ENCODE measurements at regions not wholly inside any gene's neighbourhood (a gene's known extent, or its start where the extent isn't known, plus 50 kb on each side); places are given as distances from the start of the nearest gene placed in this dataset.

GRCh38 chr4:134019657-134020056, 181.9 kb downstream of the PABPC4L start:
- Histone ChIP-seq H3K9me3 (ENCODE audit: control insufficient read depth, insufficient read depth, low read depth, low read length) (no peaks in the 10 kb centered on the region), H3K36me3 (ENCODE audit: control insufficient read depth, insufficient read depth, low read length) (no peaks in the 10 kb centered on the region), H3K27me3 (ENCODE audit: control insufficient read depth, insufficient read depth, low read length) (no peaks in the 10 kb centered on the region), H3K27ac (ENCODE audit: low read length) (no peak overlapping the region), H3K4me1 (ENCODE audit: control insufficient read depth, insufficient read depth, low read length) (no peaks in the 10 kb centered on the region), H3K4me3 (ENCODE audit: low read depth in 2 of 2, low read length in 2 of 2) (no peak overlapping the region)
- TF ChIP-seq REST (IDR thresholded peaks at IDR 0.05; ENCODE audit: insufficient read depth in 1 of 2, low read depth in 2 of 2, low read length in 1 of 2) (no peak), TCF7L2 (IDR thresholded peaks at IDR 0.05; ENCODE audit: low read depth, low read length) (no peak), CTCF (IDR thresholded peaks at IDR 0.05) (no peak), POLR2AphosphoS5 (IDR thresholded peaks at IDR 0.05; ENCODE audit: low read depth, low read length) (no peak), SIN3A (IDR thresholded peaks at IDR 0.05; ENCODE audit: borderline replicate concordance, insufficient read depth, low read depth, low read length) (no peak)
- BruUV-seq (replicated peaks) = no TSS peak
- intact Hi-C loops (cut with micrococcal nuclease; ENCODE audit: unreplicated experiment) = no loop called here
- ATAC-seq (no peak), DNase-seq (ENCODE audit: low read depth, low spot score) (no peak)
- in situ Hi-C loops (cut with HindIII; ENCODE audit: low pct_unique_long_range_greater_than_20kb, low sequenced_read_pairs) = no loop called here
- POLR2A ChIA-PET = no interaction called here
- CTCF ChIA-PET = no interaction called here

GRCh38 chr4:134018846-134019245, 182.7 kb downstream of the PABPC4L start:
- CTCF ChIA-PET = no interaction called here
- in situ Hi-C loops (cut with HindIII; ENCODE audit: low pct_unique_long_range_greater_than_20kb, low sequenced_read_pairs) = no loop called here
- Histone ChIP-seq H3K27ac (ENCODE audit: low read length) (no peak overlapping the region), H3K27me3 (ENCODE audit: control insufficient read depth, insufficient read depth, low read length) (no peaks in the 10 kb centered on the region), H3K4me3 (ENCODE audit: low read depth in 2 of 2, low read length in 2 of 2) (no peak overlapping the region), H3K36me3 (ENCODE audit: control insufficient read depth, insufficient read depth, low read length) (no peaks in the 10 kb centered on the region), H3K9me3 (ENCODE audit: control insufficient read depth, insufficient read depth, low read depth, low read length) (no peaks in the 10 kb centered on the region), H3K4me1 (ENCODE audit: control insufficient read depth, insufficient read depth, low read length) (no peaks in the 10 kb centered on the region)
- DNase-seq (ENCODE audit: low read depth, low spot score) = no peak
- BruUV-seq (replicated peaks) = no TSS peak
- ATAC-seq = no peak
- intact Hi-C loops (cut with micrococcal nuclease; ENCODE audit: unreplicated experiment) = no loop called here
- TF ChIP-seq TCF7L2 (IDR thresholded peaks at IDR 0.05; ENCODE audit: low read depth, low read length) = no peak
- no peak for TF ChIP-seq POLR2AphosphoS5 (IDR thresholded peaks at IDR 0.05; ENCODE audit: low read depth, low read length)
- no peak for TF ChIP-seq CTCF (IDR thresholded peaks at IDR 0.05)
- TF ChIP-seq REST (IDR thresholded peaks at IDR 0.05; ENCODE audit: insufficient read depth in 1 of 2, low read depth in 2 of 2, low read length in 1 of 2) = no peak
- no peak for TF ChIP-seq SIN3A (IDR thresholded peaks at IDR 0.05; ENCODE audit: borderline replicate concordance, insufficient read depth, low read depth, low read length)
- POLR2A ChIA-PET = no interaction called here

Data from Panc1 (cell line).